Parathyroid adenoma (tissue), 2 donors: ENCODE measurements at regions not wholly inside any gene's neighbourhood (a gene's known extent, or its start where the extent isn't known, plus 50 kb on each side); places are given as distances from the start of the nearest gene placed in this dataset.

Source experiments
- H2AFZ ChIP-seq: fragments of 300-600 bp; sonication (generic); one replicate; pipeline ENCODE4 v1.7.0; 2017; ENCODE audit warnings: antibody characterized with exemption, mild to moderate bottlenecking
- H3K27ac ChIP-seq: fragments of 300-600 bp; sonication (generic); one replicate; pipeline ENCODE4 v1.7.0; 2017
- H3K27me3 ChIP-seq: fragments of 300-600 bp; sonication (generic); one replicate; pipeline ENCODE4 v1.7.0; 2017; ENCODE audit warnings: low read length; ENCODE audit not compliant: control insufficient read depth, insufficient read depth
- H3K36me3 ChIP-seq: fragments of 300-600 bp; sonication (generic); one replicate; pipeline ENCODE4 v1.7.0; 2017; ENCODE audit warnings: low read length; ENCODE audit not compliant: control insufficient read depth, insufficient read depth
- H3K4me1 ChIP-seq: fragments of 300-600 bp; sonication (generic); one replicate; pipeline ENCODE4 v1.7.0; 2017; ENCODE audit warnings: control low read depth
- H3K4me2 ChIP-seq: fragments of 300-600 bp; sonication (generic); one replicate; pipeline ENCODE4 v1.7.0; 2017; ENCODE audit warnings: low read length
- H3K4me3 ChIP-seq: fragments of 300-600 bp; sonication (generic); one replicate; pipeline ENCODE4 v1.7.0; 2017; ENCODE audit warnings: low read depth, low read length
- H3K79me2 ChIP-seq: fragments of 300-600 bp; sonication (generic); one replicate; pipeline ENCODE4 v1.7.0; 2017; ENCODE audit warnings: control low read depth
- H3K9ac ChIP-seq: fragments of 300-600 bp; sonication (generic); one replicate; pipeline ENCODE4 v1.7.0; 2017; ENCODE audit warnings: mild to moderate bottlenecking
- H3K9me3 ChIP-seq: fragments of 300-600 bp; sonication (generic); one replicate; pipeline ENCODE4 v1.7.0; 2017; ENCODE audit warnings: low read length; ENCODE audit not compliant: control insufficient read depth
- TF ChIP-seq, protein P1 (sequence below): fragments of 300-600 bp; sonication (generic); IDR thresholded peaks from one replicate; pipeline ENCODE4 v1.7.0; 2017; ENCODE audit warnings: antibody characterized with exemption, mild to moderate bottlenecking
- donor health status: primary hyperparathyroidism.

GRCh38 chr9:81116340-81117137, 572.8 kb downstream of the TLE1 start:
- Histone ChIP-seq H3K4me2 (no peak overlapping the region), H3K9me3 (no peaks in the 10 kb centered on the region), H3K36me3 (no peaks in the 10 kb centered on the region), H3K4me1 (no peaks in the 10 kb centered on the region), H3K79me2 (no peaks in the 10 kb centered on the region), H2AFZ (no peak overlapping the region), H3K27me3 (no peaks in the 10 kb centered on the region), H3K4me3 (no peak overlapping the region), H3K27ac (no peak overlapping the region), H3K9ac (no peak overlapping the region)
- TF ChIP-seq, protein P1, sequence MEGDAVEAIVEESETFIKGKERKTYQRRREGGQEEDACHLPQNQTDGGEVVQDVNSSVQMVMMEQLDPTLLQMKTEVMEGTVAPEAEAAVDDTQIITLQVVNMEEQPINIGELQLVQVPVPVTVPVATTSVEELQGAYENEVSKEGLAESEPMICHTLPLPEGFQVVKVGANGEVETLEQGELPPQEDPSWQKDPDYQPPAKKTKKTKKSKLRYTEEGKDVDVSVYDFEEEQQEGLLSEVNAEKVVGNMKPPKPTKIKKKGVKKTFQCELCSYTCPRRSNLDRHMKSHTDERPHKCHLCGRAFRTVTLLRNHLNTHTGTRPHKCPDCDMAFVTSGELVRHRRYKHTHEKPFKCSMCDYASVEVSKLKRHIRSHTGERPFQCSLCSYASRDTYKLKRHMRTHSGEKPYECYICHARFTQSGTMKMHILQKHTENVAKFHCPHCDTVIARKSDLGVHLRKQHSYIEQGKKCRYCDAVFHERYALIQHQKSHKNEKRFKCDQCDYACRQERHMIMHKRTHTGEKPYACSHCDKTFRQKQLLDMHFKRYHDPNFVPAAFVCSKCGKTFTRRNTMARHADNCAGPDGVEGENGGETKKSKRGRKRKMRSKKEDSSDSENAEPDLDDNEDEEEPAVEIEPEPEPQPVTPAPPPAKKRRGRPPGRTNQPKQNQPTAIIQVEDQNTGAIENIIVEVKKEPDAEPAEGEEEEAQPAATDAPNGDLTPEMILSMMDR = no peak

GRCh38 chr9:81113453-81114124, 575.8 kb downstream of the TLE1 start:
- H3K27me3 ChIP-seq = no peaks in the 10 kb centered on the region
- H3K9ac ChIP-seq = no peak overlapping the region
- no peak overlapping the region for H3K27ac ChIP-seq
- no peaks in the 10 kb centered on the region for H3K79me2 ChIP-seq
- H3K4me2 ChIP-seq = no peak overlapping the region
- no peak overlapping the region for H3K4me3 ChIP-seq
- no peaks in the 10 kb centered on the region for H3K4me1 ChIP-seq
- no peaks in the 10 kb centered on the region for H3K9me3 ChIP-seq
- H3K36me3 ChIP-seq = no peaks in the 10 kb centered on the region
- H2AFZ ChIP-seq = no peak overlapping the region
- TF ChIP-seq, protein P1 = no peak

DNA sequence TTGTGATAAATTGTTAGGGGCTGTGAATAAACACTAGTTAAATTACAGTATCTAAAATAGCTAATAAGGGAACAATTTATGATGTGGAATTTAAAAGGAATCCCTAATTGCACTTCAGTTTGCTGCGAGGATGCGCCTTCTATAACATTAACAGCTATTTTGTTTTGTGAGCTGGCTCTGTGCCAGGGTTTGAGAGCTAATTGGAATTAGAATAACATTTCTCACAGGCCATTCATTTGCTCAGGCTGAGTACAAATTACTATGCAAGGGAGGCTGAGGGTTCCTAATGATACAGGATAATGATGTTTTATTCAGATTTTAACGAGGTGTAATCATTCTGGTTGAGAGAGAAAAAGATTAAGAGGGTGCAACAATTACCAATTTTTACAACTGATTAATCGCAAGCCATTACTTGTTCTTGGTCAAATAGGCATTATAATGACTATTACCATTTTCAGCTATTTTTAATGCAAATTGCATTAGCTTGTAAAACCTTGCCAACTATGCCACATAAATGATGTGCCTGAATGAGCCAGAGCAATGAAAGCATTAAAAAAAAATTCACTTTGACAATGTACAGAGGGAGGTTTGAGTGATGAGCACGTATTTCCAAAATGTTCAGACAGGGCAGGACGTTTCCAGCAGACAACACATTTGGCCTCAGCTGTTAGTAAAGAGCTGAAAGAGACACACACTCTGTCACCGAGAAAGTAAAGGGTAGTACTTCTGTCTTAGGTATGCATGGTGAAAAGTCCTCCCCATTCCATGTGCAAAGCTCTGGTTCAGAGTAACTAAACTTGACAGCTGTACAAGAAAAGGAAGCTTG, 576.5 kb downstream of the TLE1 start:
- no peak overlapping the region for H3K9ac ChIP-seq
- H3K9me3 ChIP-seq = no peaks in the 10 kb centered on the region
- no peaks in the 10 kb centered on the region for H3K79me2 ChIP-seq
- no peak overlapping the region for H3K4me3 ChIP-seq
- H2AFZ ChIP-seq = no peak overlapping the region
- H3K4me1 ChIP-seq = no peaks in the 10 kb centered on the region
- no peak overlapping the region for H3K4me2 ChIP-seq
- H3K27me3 ChIP-seq = no peaks in the 10 kb centered on the region
- H3K36me3 ChIP-seq = no peaks in the 10 kb centered on the region
- TF ChIP-seq, protein P1 = no peak
- no peak overlapping the region for H3K27ac ChIP-seq

DNA sequence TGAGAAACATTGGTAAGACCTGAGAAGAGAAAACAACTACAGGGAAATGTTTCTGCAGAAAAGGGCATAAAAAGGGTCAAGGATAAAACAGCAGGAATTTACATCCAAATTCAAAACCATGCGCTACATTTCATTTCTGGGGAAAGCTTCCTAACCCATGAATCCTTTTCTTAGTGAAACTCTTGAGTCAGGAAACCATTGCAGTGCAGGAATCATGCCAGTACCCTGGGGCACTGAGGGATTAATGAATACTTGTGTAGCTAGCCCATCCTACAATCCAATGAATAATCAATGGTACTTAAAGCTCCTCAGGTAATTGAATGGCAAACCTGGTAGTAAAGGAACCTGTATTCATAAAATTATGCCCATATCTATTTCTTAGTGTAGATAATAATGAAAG, 580.5 kb downstream of the TLE1 start:
- no peaks in the 10 kb centered on the region for H3K9me3 ChIP-seq
- H3K4me2 ChIP-seq = no peak overlapping the region
- TF ChIP-seq, protein P1 = no peak
- no peaks in the 10 kb centered on the region for H3K27me3 ChIP-seq
- H3K4me1 ChIP-seq = no peaks in the 10 kb centered on the region
- no peak overlapping the region for H3K27ac ChIP-seq
- no peak overlapping the region for H3K9ac ChIP-seq
- no peaks in the 10 kb centered on the region for H3K36me3 ChIP-seq
- no peaks in the 10 kb centered on the region for H3K79me2 ChIP-seq
- no peak overlapping the region for H3K4me3 ChIP-seq
- no peak overlapping the region for H2AFZ ChIP-seq
